RWPE1 (cell line): ENCODE measurements at regions not wholly inside any gene's neighbourhood (a gene's known extent, or its start where the extent isn't known, plus 50 kb on each side); places are given as distances from the start of the nearest gene placed in this dataset.

Experiments used
- CTCF ChIA-PET: fragments of 350-600 bp; sonication (Branson Sonifier 250); formaldehyde crosslinking; extraction: SDS; loops from one replicate; lab custom pipeline; 2021; lab: Yijun Ruan, JAX
- POLR2A ChIA-PET: fragments of 400-600 bp; formaldehyde crosslinking; extraction: SDS; loops from one replicate; lab custom pipeline; 2020; ENCODE audit warnings: antibody characterized with exemption; ENCODE audit not compliant: low non-redundant PET; lab: Yijun Ruan, JAX
- DNase-seq: peaks from one replicate; pipeline ENCODE4 v3.0.0; 2012; ENCODE audit warnings: low spot score
- H3K27ac ChIP-seq: fragments of 450-650 bp; 2 replicates; pipeline ENCODE4 v1.5.1; 2017
- CTCF ChIP-seq: fragments of 450-650 bp; conservative IDR thresholded peaks from 2 replicates; pipeline ENCODE4 v1.5.1; 2017; ENCODE audit warnings: low read depth, mild to moderate bottlenecking

- no peak for DNase-seq
- no peak for TF ChIP-seq CTCF
- ChIA-PET POLR2A (no interaction called here), CTCF (interaction anchor here (1.1 kb wide), 1 partner anchor 9 kb away, joined by 4 read pairs; no protein-coding TSS in a partner anchor)
- H3K27ac ChIP-seq = no peak overlapping the region
Measured at GRCh38 chr5:2217219-2217618, 334.5 kb upstream of the IRX4 start.

- no peak overlapping the region for H3K27ac ChIP-seq
- no peak for TF ChIP-seq CTCF
- DNase-seq = no peak
- POLR2A ChIA-PET = no interaction called here
- CTCF ChIA-PET = no interaction called here
Measured at GRCh38 chr5:2214910-2215590, 332.3 kb upstream of the IRX4 start.

GRCh38 chr5:2213121-2213730, 330.5 kb upstream of the IRX4 start:
- TF ChIP-seq CTCF = no peak
- no peak for DNase-seq
- CTCF ChIA-PET = no interaction called here
- POLR2A ChIA-PET = no interaction called here
- H3K27ac ChIP-seq = no peak overlapping the region

- ChIA-PET CTCF (no interaction called here), POLR2A (no interaction called here)
- TF ChIP-seq CTCF = no peak
- DNase-seq = no peak
- no peak overlapping the region for H3K27ac ChIP-seq
Measured at GRCh38 chr5:2212481-2212880, 329.8 kb upstream of the IRX4 start.

GRCh38 chr5:2208239-2208544, 325.5 kb upstream of the IRX4 start:
- DNase-seq = no peak
- H3K27ac ChIP-seq = no peak overlapping the region
- TF ChIP-seq CTCF = no peak
- POLR2A ChIA-PET = no interaction called here
- CTCF ChIA-PET = interaction anchor here (0.6 to 0.7 kb wide), 2 partner anchors 9 to 11 kb away, joined by 4 read pairs; no protein-coding TSS in a partner anchor

- DNase-seq = peak; percentile 39
- POLR2A ChIA-PET = no interaction called here
- TF ChIP-seq CTCF = peak; percentile 40
- CTCF ChIA-PET = interaction anchor here (0.6 to 0.7 kb wide), 3 partner anchors 9 to 527 kb away, joined by 3 to 4 read pairs (median 4); no protein-coding TSS in a partner anchor
- no peak overlapping the region for H3K27ac ChIP-seq
Measured at GRCh38 chr5:2207416-2208238, 324.9 kb upstream of the IRX4 start.
